Activated T-cell treated with anti-CD3 and anti-CD28 coated beads, Interleukin-2, amount 50 U/mL, for 4 hours (primary cell): ENCODE measurements at regions not wholly inside any gene's neighbourhood (a gene's known extent, or its start where the extent isn't known, plus 50 kb on each side); places are given as distances from the start of the nearest gene placed in this dataset.

Experiments used
- ATAC-seq, 2 donors: fragments of 200-7000 bp; cut with Tn5 transposase; one replicate each; pipeline ENCODE4 v1.10.0; 2021
- DNase-seq: peaks from one replicate; pipeline ENCODE4 v3.0.0-alpha.2; 2020
- H3K27me3 Mint-ChIP-seq: one replicate; pipeline ENCODE4 v1.8.0; 2021; ENCODE audit warnings: low read depth, mixed read lengths
- H3K36me3 Mint-ChIP-seq: one replicate; pipeline ENCODE4 v1.8.0; 2022; ENCODE audit warnings: mixed read lengths; ENCODE audit not compliant: insufficient read depth
- H3K4me1 Mint-ChIP-seq: one replicate; pipeline ENCODE4 v1.8.0; 2021; ENCODE audit warnings: low read depth, mixed read lengths
- H3K4me3 Mint-ChIP-seq: one replicate; pipeline ENCODE4 v1.8.0; 2021; ENCODE audit warnings: mild to moderate bottlenecking, moderate library complexity, mixed read lengths
- H3K9me3 Mint-ChIP-seq: one replicate; pipeline ENCODE4 v1.8.0; 2021; ENCODE audit warnings: mixed read lengths

- no peak overlapping the region for H3K4me3 Mint-ChIP-seq
- no peaks in the 10 kb centered on the region for H3K4me1 Mint-ChIP-seq
- peaks cover under 1% of the 10 kb centered on the region for H3K27me3 Mint-ChIP-seq
- no peaks in the 10 kb centered on the region for H3K36me3 Mint-ChIP-seq
- no peaks in the 10 kb centered on the region for H3K9me3 Mint-ChIP-seq
- DNase-seq (no peak), ATAC-seq (no peak)
These were observed 293.8 kb downstream of the GAS1 start for GRCh38 chr9:86653466-86653865.

GRCh38 chr9:86652736-86653135 lies 294.6 kb downstream of the GAS1 start:
- Mint-ChIP-seq H3K4me1 (no peaks in the 10 kb centered on the region), H3K27me3 (no peaks in the 10 kb centered on the region), H3K4me3 (no peak overlapping the region), H3K9me3 (no peaks in the 10 kb centered on the region), H3K36me3 (no peaks in the 10 kb centered on the region)
- DNase-seq (no peak), ATAC-seq (no peak)

- no peak for ATAC-seq
- no peak for DNase-seq
- H3K27me3 Mint-ChIP-seq: no peaks in the 10 kb centered on the region
- H3K36me3 Mint-ChIP-seq: no peaks in the 10 kb centered on the region
- no peak overlapping the region for H3K4me3 Mint-ChIP-seq
- H3K9me3 Mint-ChIP-seq: no peaks in the 10 kb centered on the region
- no peaks in the 10 kb centered on the region for H3K4me1 Mint-ChIP-seq
These were observed 295.7 kb upstream of the TUT7 start for GRCh38 chr9:86649913-86650312.

GRCh38 chr9:86648828-86649170 lies 294.6 kb upstream of the TUT7 start:
- ATAC-seq: no peak
- Mint-ChIP-seq H3K9me3 (no peaks in the 10 kb centered on the region), H3K27me3 (no peaks in the 10 kb centered on the region), H3K4me1 (no peaks in the 10 kb centered on the region), H3K4me3 (no peak overlapping the region), H3K36me3 (no peaks in the 10 kb centered on the region)
- no peak for DNase-seq

GRCh38 chr9:86648156-86648827 lies 294.1 kb upstream of the TUT7 start:
- DNase-seq (no peak), ATAC-seq (no peak)
- H3K36me3 Mint-ChIP-seq: no peaks in the 10 kb centered on the region
- no peaks in the 10 kb centered on the region for H3K9me3 Mint-ChIP-seq
- H3K4me1 Mint-ChIP-seq: no peaks in the 10 kb centered on the region
- no peaks in the 10 kb centered on the region for H3K27me3 Mint-ChIP-seq
- H3K4me3 Mint-ChIP-seq: no peak overlapping the region

- Mint-ChIP-seq H3K4me1 (no peaks in the 10 kb centered on the region), H3K4me3 (no peak overlapping the region), H3K36me3 (no peaks in the 10 kb centered on the region), H3K27me3 (no peaks in the 10 kb centered on the region), H3K9me3 (no peaks in the 10 kb centered on the region)
- DNase-seq (no peak), ATAC-seq (no peak)
These were observed 291.1 kb upstream of the TUT7 start for GRCh38 chr9:86645303-86645702.

- DNase-seq: no peak
- Mint-ChIP-seq H3K9me3 (no peaks in the 10 kb centered on the region), H3K27me3 (no peaks in the 10 kb centered on the region), H3K4me1 (no peaks in the 10 kb centered on the region), H3K36me3 (no peaks in the 10 kb centered on the region), H3K4me3 (no peak overlapping the region)
- no peak for ATAC-seq
These were observed 290.4 kb upstream of the TUT7 start for GRCh38 chr9:86644675-86645034.

GRCh38 chr9:86643946-86644674 lies 289.9 kb upstream of the TUT7 start:
- Mint-ChIP-seq H3K4me1 (no peaks in the 10 kb centered on the region), H3K27me3 (no peaks in the 10 kb centered on the region), H3K36me3 (no peaks in the 10 kb centered on the region), H3K9me3 (no peaks in the 10 kb centered on the region), H3K4me3 (no peak overlapping the region)
- ATAC-seq (no peak), DNase-seq (no peak)

GRCh38 chr9:86642721-86643120 lies 288.5 kb upstream of the TUT7 start:
- no peak for ATAC-seq
- H3K27me3 Mint-ChIP-seq: peaks cover 1% of the 10 kb centered on the region

GRCh38 chr9:86641970-86642369 lies 287.8 kb upstream of the TUT7 start:
- Mint-ChIP-seq H3K36me3 (no peaks in the 10 kb centered on the region), H3K27me3 (peaks cover 3% of the 10 kb centered on the region), H3K4me3 (no peak overlapping the region), H3K4me1 (no peaks in the 10 kb centered on the region), H3K9me3 (no peaks in the 10 kb centered on the region)
- DNase-seq (no peak), ATAC-seq (no peak)

More at GRCh38 chr9:86642721-86643120, 288.5 kb upstream of the TUT7 start:
- DNase-seq: no peak
- Mint-ChIP-seq H3K9me3 (no peaks in the 10 kb centered on the region), H3K4me1 (no peaks in the 10 kb centered on the region), H3K36me3 (no peaks in the 10 kb centered on the region), H3K4me3 (no peak overlapping the region)

GRCh38 chr9:86639899-86640379 lies 285.7 kb upstream of the TUT7 start:
- Mint-ChIP-seq H3K36me3 (no peaks in the 10 kb centered on the region), H3K27me3 (peaks cover 15% of the 10 kb centered on the region), H3K4me3 (no peak overlapping the region), H3K4me1 (no peaks in the 10 kb centered on the region), H3K9me3 (no peaks in the 10 kb centered on the region)
- DNase-seq (no peak), ATAC-seq (no peak)

GRCh38 chr9:86639287-86639686 lies 285.1 kb upstream of the TUT7 start:
- DNase-seq (no peak), ATAC-seq (no peak)
- H3K36me3 Mint-ChIP-seq: no peaks in the 10 kb centered on the region
- H3K27me3 Mint-ChIP-seq: peaks cover 21% of the 10 kb centered on the region
- H3K4me1 Mint-ChIP-seq: no peaks in the 10 kb centered on the region
- no peaks in the 10 kb centered on the region for H3K9me3 Mint-ChIP-seq
- H3K4me3 Mint-ChIP-seq: no peak overlapping the region

- H3K36me3 Mint-ChIP-seq: no peaks in the 10 kb centered on the region
- no peak for ATAC-seq
- H3K4me3 Mint-ChIP-seq: no peak overlapping the region
- peaks cover 28% of the 10 kb centered on the region for H3K27me3 Mint-ChIP-seq
- DNase-seq: no peak
- no peaks in the 10 kb centered on the region for H3K4me1 Mint-ChIP-seq
- H3K9me3 Mint-ChIP-seq: no peaks in the 10 kb centered on the region
These were observed 283.9 kb upstream of the TUT7 start for GRCh38 chr9:86638109-86638508.

- Mint-ChIP-seq H3K9me3 (no peaks in the 10 kb centered on the region), H3K36me3 (no peaks in the 10 kb centered on the region), H3K27me3 (peaks cover 28% of the 10 kb centered on the region), H3K4me3 (no peak overlapping the region), H3K4me1 (no peaks in the 10 kb centered on the region)
- no peak for DNase-seq
- no peak for ATAC-seq
These were observed 283.3 kb upstream of the TUT7 start for GRCh38 chr9:86637515-86637914.

GRCh38 chr9:86636519-86636918 lies 282.3 kb upstream of the TUT7 start:
- DNase-seq (no peak), ATAC-seq (no peak)
- Mint-ChIP-seq H3K4me1 (no peaks in the 10 kb centered on the region), H3K27me3 (peaks cover 28% of the 10 kb centered on the region), H3K36me3 (no peaks in the 10 kb centered on the region), H3K9me3 (no peaks in the 10 kb centered on the region), H3K4me3 (no peak overlapping the region)
